ENCODE measurements at regions not wholly inside any gene's neighbourhood (a gene's known extent, or its start where the extent isn't known, plus 50 kb on each side); places are given as distances from the start of the nearest gene placed in this dataset.
"Not testable (repeated sequence)": the region's sequence is repeated elsewhere in the genome, so short reads cannot be mapped to it uniquely, and the experiment has no call there.

DNA sequence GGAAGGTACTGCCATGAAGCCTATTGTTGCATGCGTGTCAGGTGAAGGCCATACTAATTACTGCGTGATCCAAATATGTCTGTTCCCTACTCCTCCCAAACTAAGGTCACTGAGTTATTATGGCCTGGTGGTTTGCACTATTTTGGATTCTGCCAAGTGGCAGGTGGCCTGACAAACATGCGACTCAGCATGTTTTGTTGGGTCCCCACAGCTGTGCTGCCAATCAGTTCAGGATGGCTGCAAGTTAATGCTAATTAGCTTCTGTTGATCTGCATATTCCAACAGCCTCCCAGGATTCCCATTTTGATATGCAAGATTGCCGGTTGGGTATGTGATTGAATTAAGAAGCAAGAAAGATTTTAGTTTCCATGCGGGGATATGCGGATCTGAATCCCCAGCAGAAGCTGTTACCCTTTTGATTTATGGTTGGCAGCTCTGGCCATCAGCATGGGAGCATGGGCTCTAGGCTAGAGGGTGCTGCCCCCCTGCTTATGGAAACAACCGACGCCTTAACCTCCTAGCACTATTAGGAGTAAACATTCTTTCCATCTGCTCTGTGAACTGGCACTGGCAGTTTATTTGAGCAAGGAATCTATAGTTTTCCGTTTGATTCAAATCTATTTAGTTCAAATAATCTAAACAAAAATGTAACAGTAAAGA is 429.8 kb upstream of the C1orf87 start:
- TF ChIP-seq, protein P1, sequence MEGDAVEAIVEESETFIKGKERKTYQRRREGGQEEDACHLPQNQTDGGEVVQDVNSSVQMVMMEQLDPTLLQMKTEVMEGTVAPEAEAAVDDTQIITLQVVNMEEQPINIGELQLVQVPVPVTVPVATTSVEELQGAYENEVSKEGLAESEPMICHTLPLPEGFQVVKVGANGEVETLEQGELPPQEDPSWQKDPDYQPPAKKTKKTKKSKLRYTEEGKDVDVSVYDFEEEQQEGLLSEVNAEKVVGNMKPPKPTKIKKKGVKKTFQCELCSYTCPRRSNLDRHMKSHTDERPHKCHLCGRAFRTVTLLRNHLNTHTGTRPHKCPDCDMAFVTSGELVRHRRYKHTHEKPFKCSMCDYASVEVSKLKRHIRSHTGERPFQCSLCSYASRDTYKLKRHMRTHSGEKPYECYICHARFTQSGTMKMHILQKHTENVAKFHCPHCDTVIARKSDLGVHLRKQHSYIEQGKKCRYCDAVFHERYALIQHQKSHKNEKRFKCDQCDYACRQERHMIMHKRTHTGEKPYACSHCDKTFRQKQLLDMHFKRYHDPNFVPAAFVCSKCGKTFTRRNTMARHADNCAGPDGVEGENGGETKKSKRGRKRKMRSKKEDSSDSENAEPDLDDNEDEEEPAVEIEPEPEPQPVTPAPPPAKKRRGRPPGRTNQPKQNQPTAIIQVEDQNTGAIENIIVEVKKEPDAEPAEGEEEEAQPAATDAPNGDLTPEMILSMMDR (IDR thresholded peaks at IDR 0.05), result no peak
- no peak overlapping the region for H3K4me3 ChIP-seq
- no peaks in the 10 kb centered on the region for H3K36me3 ChIP-seq (ENCODE audit: insufficient read depth in 1 of 2, low read depth in 1 of 2)
- no peak overlapping the region for H3K27ac ChIP-seq
- H3K27me3 ChIP-seq (ENCODE audit: insufficient read depth in 3 of 3, low read length in 2 of 3), result no peaks in the 10 kb centered on the region
- no peak for DNase-seq
- WGBS, 3 donors, result 31 to 40% (median 34%) methylated on average over 9 of the region's 9 CpGs
- intact Hi-C loops (cut with DNase I), result no loop called here
- ATAC-seq, result peak in 1 of 4 donors; percentile 27
- H3K9me3 ChIP-seq, result no peaks in the 10 kb centered on the region
- no peaks in the 10 kb centered on the region for H3K4me1 ChIP-seq

DNA sequence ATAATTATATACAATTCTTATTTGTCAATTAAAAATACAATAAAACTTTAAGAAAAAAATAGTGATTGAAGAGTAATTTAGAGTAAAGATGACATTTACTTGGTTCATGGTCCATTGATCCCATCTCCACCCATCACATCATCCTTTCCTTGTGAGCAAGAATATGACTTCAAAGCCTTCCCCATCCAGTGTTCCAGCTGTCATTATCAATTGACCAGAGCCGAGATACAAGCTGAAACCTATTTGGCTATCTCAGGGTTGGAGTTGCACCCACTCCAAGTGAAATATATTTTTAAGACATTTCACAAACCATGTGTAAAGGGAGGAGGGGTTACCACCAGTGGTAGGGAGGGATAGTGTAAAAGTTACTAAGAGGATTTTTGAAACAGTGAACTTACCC is 428.9 kb upstream of the C1orf87 start:
- H3K9me3 ChIP-seq, result peaks cover 8% of the 10 kb centered on the region
- no peak for DNase-seq
- no peaks in the 10 kb centered on the region for H3K36me3 ChIP-seq (ENCODE audit: insufficient read depth in 1 of 2, low read depth in 1 of 2)
- ATAC-seq, result no peak
- no peaks in the 10 kb centered on the region for H3K27me3 ChIP-seq (ENCODE audit: insufficient read depth in 3 of 3, low read length in 2 of 3)
- 39 to 59% (median 51%) methylated on average over 1 of the region's 1 CpG for WGBS, 3 donors
- no peak overlapping the region for H3K27ac ChIP-seq
- H3K4me3 ChIP-seq, result no peak overlapping the region
- TF ChIP-seq, protein P1 (IDR thresholded peaks at IDR 0.05), result no peak
- intact Hi-C loops (cut with DNase I), result no loop called here
- no peaks in the 10 kb centered on the region for H3K4me1 ChIP-seq

DNA sequence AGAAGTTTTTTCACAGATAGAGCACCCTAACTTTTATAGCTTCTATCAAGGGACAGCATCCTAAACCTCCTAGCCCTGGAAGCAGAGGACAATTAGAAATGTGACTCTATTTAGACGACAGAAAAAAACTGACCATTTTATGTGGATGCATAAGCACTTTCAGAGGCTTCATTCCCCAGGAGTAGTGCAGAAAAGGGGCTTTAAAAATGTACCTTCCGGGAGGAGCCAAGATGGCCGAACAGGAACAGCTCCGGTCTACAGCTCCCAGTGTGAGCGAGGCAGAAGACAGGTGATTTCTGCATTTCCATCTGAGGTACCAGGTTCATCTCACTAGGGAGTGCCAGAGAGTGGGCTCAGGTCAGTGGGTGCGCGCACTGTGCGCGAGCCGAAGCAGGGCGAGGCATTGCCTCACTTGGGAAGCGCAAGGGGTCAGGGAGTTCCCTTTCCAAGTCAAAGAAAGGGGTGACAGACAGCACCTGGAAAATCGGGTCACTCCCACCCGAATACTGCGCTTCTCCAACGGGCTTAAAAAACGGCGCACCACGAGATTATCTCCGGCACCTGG is 416.4 kb upstream of the C1orf87 start:
- DNase-seq, result peak in 1 of 2 donors; percentile 32
- intact Hi-C loops (cut with DNase I); H3K36me3 ChIP-seq (ENCODE audit: insufficient read depth in 1 of 2, low read depth in 1 of 2); H3K4me1 ChIP-seq; H3K9me3 ChIP-seq; H3K4me3 ChIP-seq; H3K27me3 ChIP-seq (ENCODE audit: insufficient read depth in 3 of 3, low read length in 2 of 3); ATAC-seq; H3K27ac ChIP-seq: not testable (repeated sequence)
- 84 to 94% (median 93%) methylated on average over 20 of the region's 20 CpGs for WGBS, 3 donors

DNA sequence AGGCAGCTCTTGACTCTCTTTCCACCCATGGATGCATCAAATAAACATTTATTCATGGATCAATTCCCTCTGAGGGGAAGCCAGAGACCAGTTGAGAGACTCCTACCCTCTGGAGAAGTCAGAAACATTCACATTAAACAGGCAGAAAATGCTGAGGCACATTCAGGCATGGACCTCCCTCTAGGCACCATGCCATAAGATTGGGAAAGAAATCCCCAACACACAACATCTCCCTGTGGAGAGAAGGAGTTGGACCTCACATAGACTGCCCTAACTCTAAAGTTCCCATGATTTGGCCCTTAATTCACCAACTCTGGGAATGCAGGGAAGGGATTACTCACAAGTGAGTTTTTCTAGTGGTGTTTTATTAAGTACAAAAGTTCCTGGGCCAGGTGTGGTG is 415.3 kb upstream of the C1orf87 start:
- DNase-seq (no peak), ATAC-seq (no peak)
- Histone ChIP-seq H3K4me1 (no peaks in the 10 kb centered on the region), H3K27ac (no peak overlapping the region), H3K4me3 (no peak overlapping the region), H3K9me3 (no peaks in the 10 kb centered on the region), H3K27me3 (ENCODE audit: insufficient read depth in 3 of 3, low read length in 2 of 3) (no peaks in the 10 kb centered on the region), H3K36me3 (ENCODE audit: insufficient read depth in 1 of 2, low read depth in 1 of 2) (no peaks in the 10 kb centered on the region)
- intact Hi-C loops (cut with DNase I), result no loop called here
- TF ChIP-seq, protein P1 (IDR thresholded peaks at IDR 0.05), result no peak

DNA sequence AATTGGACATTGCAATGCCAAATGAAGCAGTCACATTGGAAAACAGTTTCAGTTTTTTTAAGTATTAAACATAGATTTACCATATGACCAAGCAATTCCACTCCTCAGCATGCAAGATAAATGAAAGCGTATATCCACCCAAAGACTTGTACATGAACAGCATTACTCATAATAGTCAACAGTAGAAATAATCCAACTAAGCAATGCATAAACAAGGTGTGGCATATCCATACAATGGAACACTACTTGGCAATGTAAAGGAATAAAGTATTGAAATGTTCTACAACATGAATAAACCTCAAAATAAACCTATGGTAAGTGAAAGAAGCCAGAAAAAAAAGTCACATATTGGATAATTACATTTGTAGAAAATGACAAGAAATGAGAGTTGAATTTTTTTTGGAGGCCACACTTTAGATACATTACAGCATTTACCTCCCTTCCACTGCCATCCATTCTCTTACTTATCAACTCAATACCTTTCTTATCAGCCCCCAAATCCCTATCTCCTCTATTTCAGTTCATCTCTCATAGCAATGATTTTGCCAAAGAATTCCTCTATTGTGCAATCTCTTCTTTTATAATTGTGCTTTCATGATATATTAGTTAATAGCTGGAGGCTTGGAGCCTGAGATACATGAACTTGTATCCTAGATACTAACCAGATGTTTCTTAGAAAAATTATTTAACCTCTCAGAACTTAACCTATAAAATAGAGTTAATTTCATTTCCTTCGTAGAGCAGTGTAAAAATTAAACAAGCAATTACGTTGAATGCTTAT is 414.2 kb upstream of the C1orf87 start:
- ATAC-seq (no peak), DNase-seq (no peak)
- no peak overlapping the region for H3K27ac ChIP-seq
- 77 to 95% (median 78%) methylated on average over 3 of the region's 3 CpGs for WGBS, 3 donors
- TF ChIP-seq, protein P1 (IDR thresholded peaks at IDR 0.05), result no peak
- H3K9me3 ChIP-seq, result no peaks in the 10 kb centered on the region
- no peaks in the 10 kb centered on the region for H3K27me3 ChIP-seq (ENCODE audit: insufficient read depth in 3 of 3, low read length in 2 of 3)
- H3K4me3 ChIP-seq, result no peak overlapping the region
- H3K36me3 ChIP-seq (ENCODE audit: insufficient read depth in 1 of 2, low read depth in 1 of 2), result no peaks in the 10 kb centered on the region
- intact Hi-C loops (cut with DNase I), result no loop called here
- no peaks in the 10 kb centered on the region for H3K4me1 ChIP-seq

Measured in psoas muscle (tissue), 7 donors.